ENCODE measurements at regions not wholly inside any gene's neighbourhood (a gene's known extent, or its start where the extent isn't known, plus 50 kb on each side); places are given as distances from the start of the nearest gene placed in this dataset.

GRCh38 chr13:37406031-37406430 is 192.5 kb downstream of the POSTN start:
- no peak for TF ChIP-seq CTCF (IDR thresholded peaks at IDR 0.05; ENCODE audit: insufficient read depth, low read depth, low read length, missing control alignments)
- DNase-seq (ENCODE audit: low read depth): peak; percentile 69
- H3K4me3 ChIP-seq (ENCODE audit: low read length): no peak overlapping the region

- H3K4me3 ChIP-seq (ENCODE audit: low read length): no peak overlapping the region
- TF ChIP-seq CTCF (IDR thresholded peaks at IDR 0.05; ENCODE audit: insufficient read depth, low read depth, low read length, missing control alignments): no peak
- no peak for DNase-seq (ENCODE audit: low read depth)
These were observed 194.6 kb downstream of the POSTN start for GRCh38 chr13:37403776-37404527.

- DNase-seq (ENCODE audit: low read depth): no peak
- no peak for TF ChIP-seq CTCF (IDR thresholded peaks at IDR 0.05; ENCODE audit: insufficient read depth, low read depth, low read length, missing control alignments)
These were observed 196.8 kb downstream of the POSTN start for GRCh38 chr13:37401721-37402120.

GRCh38 chr13:37397535-37397934 is 201.0 kb downstream of the POSTN start:
- no peak for DNase-seq (ENCODE audit: low read depth)
- H3K4me3 ChIP-seq (ENCODE audit: low read length): no peak overlapping the region
- TF ChIP-seq CTCF (IDR thresholded peaks at IDR 0.05; ENCODE audit: insufficient read depth, low read depth, low read length, missing control alignments): no peak

More at GRCh38 chr13:37401721-37402120, 196.8 kb downstream of the POSTN start:
- H3K4me3 ChIP-seq (ENCODE audit: low read length): no peak overlapping the region

GRCh38 chr13:37395544-37395943 is 203.0 kb downstream of the POSTN start:
- no peak overlapping the region for H3K4me3 ChIP-seq (ENCODE audit: low read length)
- no peak for TF ChIP-seq CTCF (IDR thresholded peaks at IDR 0.05; ENCODE audit: insufficient read depth, low read depth, low read length, missing control alignments)
- DNase-seq (ENCODE audit: low read depth): no peak

- no peak for TF ChIP-seq CTCF (IDR thresholded peaks at IDR 0.05; ENCODE audit: insufficient read depth, low read depth, low read length, missing control alignments)
- H3K4me3 ChIP-seq (ENCODE audit: low read length): no peak overlapping the region
- no peak for DNase-seq (ENCODE audit: low read depth)
These were observed 206.2 kb downstream of the POSTN start for GRCh38 chr13:37392389-37392788.

- H3K4me3 ChIP-seq (ENCODE audit: low read length): no peak overlapping the region
- no peak for TF ChIP-seq CTCF (IDR thresholded peaks at IDR 0.05; ENCODE audit: insufficient read depth, low read depth, low read length, missing control alignments)
- no peak for DNase-seq (ENCODE audit: low read depth)
These were observed 207.8 kb downstream of the POSTN start for GRCh38 chr13:37390735-37391134.

Data from epithelial cell of esophagus (primary cell).